Neuronal stem cell (in vitro differentiated cells): ENCODE measurements at regions not wholly inside any gene's neighbourhood (a gene's known extent, or its start where the extent isn't known, plus 50 kb on each side); places are given as distances from the start of the nearest gene placed in this dataset.

Source experiments
- DNase-seq: peaks from one replicate; pipeline ENCODE4 v3.0.0-alpha.2; 2013; ENCODE audit warnings: low spot score
- H2AFZ ChIP-seq: one replicate; pipeline ENCODE4 v1.6.1; 2013; ENCODE audit warnings: mild to moderate bottlenecking, low read length, inconsistent platforms
- H2AK5ac ChIP-seq: 2 replicates; pipeline ENCODE4 v1.6.1; 2013; ENCODE audit warnings: low read depth, mild to moderate bottlenecking, inconsistent platforms, low read length, moderate library complexity, mixed read lengths
- H2BK120ac ChIP-seq: 2 replicates; pipeline ENCODE4 v1.6.1; 2013; ENCODE audit warnings: low read depth, mild to moderate bottlenecking, inconsistent platforms, low read length, moderate library complexity, mixed read lengths
- H2BK12ac ChIP-seq: one replicate; pipeline ENCODE4 v1.6.1; 2013; ENCODE audit warnings: low read length, inconsistent platforms
- H2BK15ac ChIP-seq: 2 replicates; pipeline ENCODE4 v1.6.1; 2013; ENCODE audit warnings: mild to moderate bottlenecking, low read length, inconsistent platforms, mixed read lengths
- H2BK5ac ChIP-seq: one replicate; pipeline ENCODE4 v1.6.1; 2013; ENCODE audit warnings: inconsistent platforms, mild to moderate bottlenecking, low read length, moderate library complexity
- H3K14ac ChIP-seq: one replicate; pipeline ENCODE4 v1.6.1; 2013; ENCODE audit warnings: low read length, inconsistent platforms
- H3K18ac ChIP-seq: 2 replicates; pipeline ENCODE4 v1.6.1; 2013; ENCODE audit warnings: low read length, inconsistent platforms
- H3K23ac ChIP-seq: 2 replicates; pipeline ENCODE4 v1.6.1; 2013; ENCODE audit warnings: low read depth, mild to moderate bottlenecking, mixed read lengths, low read length, inconsistent platforms; ENCODE audit not compliant: poor library complexity
- H3K27ac ChIP-seq: replicated peaks from 3 replicates; pipeline ENCODE4 v1.5.1; 2013; ENCODE audit warnings: low read length, inconsistent platforms
- H3K27me3 ChIP-seq, 3 experiments: 2 replicates each; pipeline ENCODE4 v1.6.1; 2013; ENCODE audit warnings: low read length in 3 of 3, mild to moderate bottlenecking in 2 of 3, inconsistent platforms in 1 of 3, low read depth in 1 of 3, mixed read lengths in 1 of 3, moderate library complexity in 1 of 3; ENCODE audit not compliant: control insufficient read depth in 3 of 3, insufficient read depth in 3 of 3
- H3K36me3 ChIP-seq, 2 donors: replicated peaks in 1 of 2; 2 replicates each; pipeline ENCODE4 v1.6.1; 2013; ENCODE audit warnings: low read length in 2 of 2; ENCODE audit not compliant: control insufficient read depth in 2 of 2, insufficient read depth in 2 of 2
- H3K4ac ChIP-seq: 2 replicates; pipeline ENCODE4 v1.6.1; 2013; ENCODE audit warnings: inconsistent platforms, mild to moderate bottlenecking, low read length, moderate library complexity
- H3K4me1 ChIP-seq, 2 donors: 1 replicate in 1 of 2; 2 replicates in 1 of 2; pipeline ENCODE4 v1.6.1; 2013; ENCODE audit warnings: low read length in 2 of 2, low read depth in 1 of 2; ENCODE audit not compliant: control insufficient read depth in 2 of 2, insufficient read depth in 1 of 2
- H3K4me2 ChIP-seq: one replicate; pipeline ENCODE4 v1.6.1; 2013; ENCODE audit warnings: mild to moderate bottlenecking, low read length, inconsistent platforms; ENCODE audit not compliant: insufficient read depth, poor library complexity, severe bottlenecking
- H3K4me3 ChIP-seq, 2 donors: 2 replicates each; pipeline ENCODE4 v1.5.1; 2013; ENCODE audit warnings: low read length in 2 of 2, mild to moderate bottlenecking in 2 of 2, inconsistent platforms in 1 of 2, moderate library complexity in 1 of 2
- H3K79me1 ChIP-seq: one replicate; pipeline ENCODE4 v1.6.1; 2013; ENCODE audit warnings: low read depth, mild to moderate bottlenecking, inconsistent platforms, low read length, moderate library complexity
- H3K9ac ChIP-seq: one replicate; pipeline ENCODE4 v1.6.1; 2013; ENCODE audit warnings: mild to moderate bottlenecking, low read depth, low read length, inconsistent platforms; ENCODE audit not compliant: poor library complexity
- H3K9me3 ChIP-seq, 2 donors: replicated peaks in 1 of 2; 2 replicates each; pipeline versions ENCODE3 to v1.6.1; 2013; ENCODE audit warnings: low read length in 2 of 2, mild to moderate bottlenecking in 2 of 2, inconsistent platforms in 1 of 2, low read depth in 1 of 2, mixed read lengths in 1 of 2, moderate library complexity in 1 of 2; ENCODE audit not compliant: control insufficient read depth in 2 of 2, insufficient read depth in 1 of 2
- H4K8ac ChIP-seq: one replicate; pipeline ENCODE4 v1.6.1; 2013; ENCODE audit warnings: low read depth, mild to moderate bottlenecking, inconsistent platforms, low read length, moderate library complexity
- H4K91ac ChIP-seq: one replicate; pipeline ENCODE4 v1.6.1; 2013; ENCODE audit warnings: low read length, low read depth, mild to moderate bottlenecking, inconsistent platforms; ENCODE audit not compliant: poor library complexity
- WGBS, 2 donors: extraction: QIAGEN DNeasy Blood & Tissue Kit; methylation state at CpG; one replicate each; pipeline ENCODE4 v1.1.7; 2013; ENCODE audit warnings: missing lambda C conversion rate in 2 of 2, mixed read lengths in 1 of 2; ENCODE audit not compliant: insufficient read length in 2 of 2, insufficient replicate concordance in 1 of 2; ENCODE audit errors: extremely low coverage in 2 of 2; 5-methylcytosine and 5-hydroxymethylcytosine counted together

DNA sequence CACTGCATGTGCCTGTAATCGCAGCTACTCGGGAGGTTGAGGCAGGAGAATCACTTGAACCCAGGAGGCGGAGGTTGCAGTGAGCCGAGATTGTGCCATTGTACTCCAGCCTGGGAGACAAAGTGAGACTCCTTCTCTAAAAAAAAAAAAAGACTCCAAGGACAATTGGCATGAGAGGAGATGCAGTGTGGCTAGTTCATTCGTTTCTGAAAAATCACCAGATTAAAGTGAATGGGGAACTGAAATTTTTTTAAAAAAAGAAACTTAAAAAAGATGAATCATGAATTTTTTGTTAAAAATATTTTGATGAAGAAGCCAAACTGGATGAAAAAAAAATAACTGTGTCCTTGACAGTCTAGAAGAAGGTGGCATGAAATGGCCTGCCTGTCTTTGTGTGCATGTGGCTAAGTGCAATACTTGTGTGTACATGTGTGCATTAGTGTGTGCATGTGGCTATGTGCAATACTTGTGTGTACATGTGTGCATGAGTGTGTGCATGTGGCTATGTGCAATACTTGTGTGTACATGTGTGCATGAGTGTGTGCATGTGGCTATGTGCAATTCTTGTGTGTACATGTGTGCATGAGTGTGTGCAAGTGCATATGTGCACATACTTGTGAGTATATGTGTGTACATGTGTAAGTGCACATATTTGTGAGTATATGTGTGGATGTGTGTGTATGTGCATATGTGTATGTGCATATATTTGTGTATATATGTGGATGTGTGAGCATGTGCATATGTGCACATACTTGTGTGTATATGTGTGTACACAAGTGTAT is 391.7 kb upstream of the KLF6 start:
- no peak overlapping the region for H4K91ac ChIP-seq
- no peak overlapping the region for H3K18ac ChIP-seq
- no peak overlapping the region for H2BK15ac ChIP-seq
- no peak overlapping the region for H3K4ac ChIP-seq
- H2BK5ac ChIP-seq: no peak overlapping the region
- no peak overlapping the region for H3K27ac ChIP-seq
- peaks cover 2 to 4% of the 10 kb centered on the region in 2 donors for H3K4me1 ChIP-seq
- H2BK12ac ChIP-seq: no peak overlapping the region
- H3K9ac ChIP-seq: peak overlapping the region; percentile 77
- no peak overlapping the region for H4K8ac ChIP-seq
- no peak overlapping the region for H3K14ac ChIP-seq
- no peaks in the 10 kb centered on the region for H3K36me3 ChIP-seq
- H3K79me1 ChIP-seq: no peaks in the 10 kb centered on the region
- peak overlapping the region in 1 of 2 donors; percentile 12 for H3K4me3 ChIP-seq
- peaks cover 0 to 11% of the 10 kb centered on the region in 2 donors for H3K9me3 ChIP-seq
- no peak overlapping the region for H3K23ac ChIP-seq
- H2BK120ac ChIP-seq: no peak overlapping the region
- no peak overlapping the region for H3K4me2 ChIP-seq
- DNase-seq: no peak
- no peak overlapping the region for H2AFZ ChIP-seq
- no CpG with 5 or more reads among the region's 5 CpGs for WGBS, 2 donors
- no peaks in the 10 kb centered on the region for H3K27me3 ChIP-seq
- no peak overlapping the region for H2AK5ac ChIP-seq

DNA sequence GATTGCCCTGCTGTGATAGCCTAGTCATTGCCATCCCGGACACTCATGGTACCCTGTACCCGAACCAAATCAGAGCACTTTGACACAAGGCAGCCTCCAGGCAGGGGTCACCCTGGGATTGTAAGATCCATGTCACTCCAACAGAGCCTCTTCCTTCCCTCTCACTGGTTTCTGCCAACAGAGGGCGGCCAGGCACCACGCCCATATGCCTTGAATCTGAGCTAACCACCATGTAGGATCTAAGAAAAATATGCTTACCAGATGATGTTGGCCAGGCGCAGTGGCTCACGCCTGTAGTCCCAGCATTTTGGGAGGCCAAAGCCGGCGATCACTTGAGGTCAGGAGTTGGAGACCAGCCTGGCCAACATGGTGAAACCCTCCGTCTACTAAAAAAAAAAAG is 389.2 kb upstream of the KLF6 start:
- Histone ChIP-seq H3K18ac (no peak overlapping the region), H3K23ac (no peak overlapping the region), H3K27ac (no peak overlapping the region), H2BK5ac (no peak overlapping the region), H4K91ac (no peak overlapping the region), H2AFZ (no peak overlapping the region), H3K9ac (no peak overlapping the region), H3K4me2 (no peak overlapping the region), H3K9me3 (peaks cover 0 to 11% of the 10 kb centered on the region in 2 donors), H3K27me3 (no peaks in the 10 kb centered on the region), H3K4ac (no peak overlapping the region), H2BK12ac (no peak overlapping the region), H2AK5ac (no peak overlapping the region), H4K8ac (no peak overlapping the region), H3K4me3 (no peak overlapping the region), H3K4me1 (peaks cover 0 to 2% of the 10 kb centered on the region in 2 donors), H3K36me3 (no peaks in the 10 kb centered on the region), H3K14ac (no peak overlapping the region), H3K79me1 (no peaks in the 10 kb centered on the region), H2BK15ac (no peak overlapping the region), H2BK120ac (no peak overlapping the region)
- no CpG with 5 or more reads among the region's 9 CpGs for whole genome bisulfite sequencing, 2 donors
- no peak for DNase-seq

- Histone ChIP-seq H3K79me1 (no peaks in the 10 kb centered on the region), H2BK5ac (no peak overlapping the region), H3K9ac (no peak overlapping the region), H3K4me2 (no peak overlapping the region), H3K18ac (no peak overlapping the region), H2AK5ac (no peak overlapping the region), H3K4me1 (no peaks in the 10 kb centered on the region), H3K4ac (no peak overlapping the region), H3K36me3 (no peaks in the 10 kb centered on the region), H3K14ac (no peak overlapping the region), H4K8ac (no peak overlapping the region), H2AFZ (no peak overlapping the region), H3K9me3 (peaks cover 0 to 11% of the 10 kb centered on the region in 2 donors), H3K27ac (no peak overlapping the region), H4K91ac (no peak overlapping the region), H3K23ac (no peak overlapping the region), H2BK15ac (no peak overlapping the region), H2BK120ac (no peak overlapping the region), H3K4me3 (no peak overlapping the region), H2BK12ac (no peak overlapping the region), H3K27me3 (no peaks in the 10 kb centered on the region)
- DNase-seq: no peak
- WGBS, 2 donors: no CpG with 5 or more reads among the region's 6 CpGs
Observed at GRCh38 chr10:4170633-4171314, 385.8 kb upstream of the KLF6 start.

DNA sequence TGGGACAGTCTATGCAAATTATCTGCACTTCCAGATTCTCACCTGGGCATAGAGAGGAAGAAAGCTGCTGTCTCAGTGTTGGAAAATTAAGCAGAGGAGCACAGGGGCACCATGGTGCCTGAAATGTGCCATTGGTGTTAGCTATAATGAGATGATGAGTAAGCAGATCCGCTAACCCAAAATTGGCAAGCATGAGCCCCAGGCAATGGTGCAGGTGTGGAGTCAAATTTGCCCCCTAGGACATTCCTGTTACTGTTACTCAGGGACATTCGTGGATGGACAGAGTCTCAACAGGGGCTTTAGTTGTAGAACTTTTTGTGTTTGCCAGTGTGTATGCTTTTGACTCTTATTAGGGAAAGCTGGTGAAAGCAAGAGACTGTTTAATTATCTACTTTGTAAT is 385.2 kb upstream of the KLF6 start:
- H2AK5ac ChIP-seq: no peak overlapping the region
- no peaks in the 10 kb centered on the region for H3K36me3 ChIP-seq
- no peak overlapping the region for H2BK120ac ChIP-seq
- DNase-seq: no peak
- H3K18ac ChIP-seq: no peak overlapping the region
- no peak overlapping the region for H3K14ac ChIP-seq
- no peak overlapping the region for H2AFZ ChIP-seq
- WGBS, 2 donors: no CpG with 5 or more reads among the region's 2 CpGs
- no peak overlapping the region for H3K4me3 ChIP-seq
- H3K23ac ChIP-seq: no peak overlapping the region
- no peaks in the 10 kb centered on the region for H3K27me3 ChIP-seq
- H3K4me1 ChIP-seq: no peaks in the 10 kb centered on the region
- H3K27ac ChIP-seq: no peak overlapping the region
- no peak overlapping the region for H3K4ac ChIP-seq
- no peak overlapping the region for H4K8ac ChIP-seq
- no peak overlapping the region for H2BK15ac ChIP-seq
- H2BK5ac ChIP-seq: no peak overlapping the region
- H3K9ac ChIP-seq: no peak overlapping the region
- H2BK12ac ChIP-seq: no peak overlapping the region
- no peaks in the 10 kb centered on the region for H3K79me1 ChIP-seq
- H3K9me3 ChIP-seq: peaks cover 0 to 11% of the 10 kb centered on the region in 2 donors
- no peak overlapping the region for H4K91ac ChIP-seq
- no peak overlapping the region for H3K4me2 ChIP-seq
